GM23338 (cell line): ENCODE measurements at regions not wholly inside any gene's neighbourhood (a gene's known extent, or its start where the extent isn't known, plus 50 kb on each side); places are given as distances from the start of the nearest gene placed in this dataset.

ENCODE experiments used
- ATAC-seq: fragments of 200-7000 bp; cut with Tn5 transposase; 3 replicates; pipeline ENCODE4 v1.9.1; 2020
- DNase-seq: peaks from one replicate; pipeline ENCODE4 v3.0.0-alpha.2; 2015; ENCODE audit warnings: low spot score
- H2AFZ ChIP-seq: fragments of 200-600 bp; sonication (generic); 2 replicates; pipeline ENCODE4 v1.8.0; 2016; ENCODE audit warnings: antibody characterized with exemption, mild to moderate bottlenecking, moderate library complexity
- H3F3A ChIP-seq: fragments of 200-600 bp; sonication (generic); replicated peaks from 2 replicates; pipeline ENCODE4 v1.8.0; 2017; ENCODE audit warnings: antibody characterized with exemption, mixed run types, low read depth
- H3K27ac ChIP-seq: fragments of 200-600 bp; sonication (generic); 2 replicates; pipeline ENCODE4 v1.6.1; 2016; ENCODE audit warnings: low read depth
- H3K27me3 ChIP-seq: fragments of 200-600 bp; sonication (generic); 2 replicates; pipeline ENCODE4 v1.8.0; 2016; ENCODE audit warnings: mild to moderate bottlenecking, mixed run types, moderate library complexity; ENCODE audit not compliant: insufficient read depth
- H3K36me3 ChIP-seq: fragments of 200-600 bp; sonication (generic); 2 replicates; pipeline ENCODE4 v1.8.0; 2016; ENCODE audit warnings: mild to moderate bottlenecking; ENCODE audit not compliant: insufficient read depth
- H3K4me1 ChIP-seq: fragments of 200-600 bp; sonication (generic); 2 replicates; pipeline ENCODE4 v1.8.0; 2016; ENCODE audit warnings: mild to moderate bottlenecking, moderate library complexity; ENCODE audit not compliant: insufficient read depth
- H3K4me2 ChIP-seq: fragments of 200-600 bp; sonication (generic); 2 replicates; pipeline ENCODE4 v1.7.1; 2017; ENCODE audit warnings: mixed run types
- H3K4me3 ChIP-seq: fragments of 200-600 bp; sonication (generic); 2 replicates; pipeline ENCODE4 v1.6.1; 2016; ENCODE audit warnings: mixed run types
- H3K79me2 ChIP-seq: fragments of 200-600 bp; sonication (generic); replicated peaks from 2 replicates; pipeline ENCODE4 v1.8.0; 2017; ENCODE audit warnings: mild to moderate bottlenecking; ENCODE audit not compliant: insufficient read depth
- H3K9me2 ChIP-seq: fragments of 200-600 bp; sonication (generic); 2 replicates; pipeline ENCODE4 v1.8.0; 2017; ENCODE audit not compliant: insufficient read depth
- H4K20me1 ChIP-seq: fragments of 200-600 bp; sonication (generic); replicated peaks from 2 replicates; pipeline ENCODE4 v1.8.0; 2017; ENCODE audit warnings: mild to moderate bottlenecking; ENCODE audit not compliant: insufficient read depth
- H3K27ac Mint-ChIP-seq: 2 replicates; pipeline ENCODE4 v1.8.0; 2020; ENCODE audit warnings: inconsistent platforms, mild to moderate bottlenecking, moderate library complexity, mixed read lengths
- H3K27me3 Mint-ChIP-seq: 3 replicates; pipeline ENCODE4 v1.8.0; 2022; ENCODE audit warnings: low read depth, mild to moderate bottlenecking, moderate library complexity, mixed read lengths, inconsistent platforms; ENCODE audit not compliant: insufficient read depth, poor library complexity
- H3K36me3 Mint-ChIP-seq: 3 replicates; pipeline ENCODE4 v1.8.0; 2021; ENCODE audit warnings: low read depth, mild to moderate bottlenecking, inconsistent platforms, moderate library complexity, mixed read lengths
- H3K4me1 Mint-ChIP-seq: 3 replicates; pipeline ENCODE4 v1.8.0; 2020; ENCODE audit warnings: mild to moderate bottlenecking, inconsistent platforms, mixed read lengths
- H3K4me3 Mint-ChIP-seq: 3 replicates; pipeline ENCODE4 v1.8.0; 2021; ENCODE audit warnings: moderate library complexity, mild to moderate bottlenecking, inconsistent platforms, mixed read lengths
- H3K9me3 Mint-ChIP-seq: 3 replicates; pipeline ENCODE4 v1.8.0; 2020; ENCODE audit warnings: moderate library complexity, mild to moderate bottlenecking, inconsistent platforms, mixed read lengths
- CREB1 ChIP-seq: fragments of 250-450 bp; sonication (Bioruptor Pico); IDR thresholded peaks from 2 replicates; pipeline ENCODE4 v1.5.0; 2020; ENCODE audit warnings: low read depth, mild to moderate bottlenecking, moderate library complexity
- EZH2 ChIP-seq: fragments of 200-600 bp; sonication (generic); IDR thresholded peaks from one replicate; pipeline ENCODE4 v1.8.0; 2017; ENCODE audit warnings: antibody characterized with exemption, mild to moderate bottlenecking, low read depth; ENCODE audit not compliant: unreplicated experiment
- EZH2phosphoT487 ChIP-seq: fragments of 200-600 bp; sonication (generic); IDR thresholded peaks from one replicate; pipeline ENCODE4 v1.8.1; 2018; ENCODE audit warnings: antibody characterized with exemption; ENCODE audit not compliant: unreplicated experiment
- POLR2AphosphoS5 ChIP-seq: IDR thresholded peaks from 2 replicates; pipeline ENCODE4 v1.6.1; 2016; ENCODE audit warnings: antibody characterized with exemption, low read depth
- STAT1 ChIP-seq: IDR thresholded peaks from one replicate; pipeline ENCODE4 v1.6.1; 2016; ENCODE audit warnings: antibody characterized with exemption; ENCODE audit not compliant: unreplicated experiment
- ZNF114 ChIP-seq: fragments of 250-450 bp; sonication (Bioruptor Pico); IDR thresholded peaks from 2 replicates; pipeline ENCODE4 v1.5.0; 2020; ENCODE audit warnings: mild to moderate bottlenecking, moderate library complexity
- TF ChIP-seq, protein P1 (sequence below): fragments of 250-450 bp; sonication (Bioruptor Pico); IDR thresholded peaks from 2 replicates; pipeline ENCODE4 v1.5.0; 2020; ENCODE audit warnings: mild to moderate bottlenecking, moderate library complexity
- TF ChIP-seq, protein P2 (sequence below): IDR thresholded peaks from one replicate; pipeline ENCODE4 v1.6.1; 2018; ENCODE audit warnings: antibody characterized with exemption; ENCODE audit not compliant: unreplicated experiment

DNA sequence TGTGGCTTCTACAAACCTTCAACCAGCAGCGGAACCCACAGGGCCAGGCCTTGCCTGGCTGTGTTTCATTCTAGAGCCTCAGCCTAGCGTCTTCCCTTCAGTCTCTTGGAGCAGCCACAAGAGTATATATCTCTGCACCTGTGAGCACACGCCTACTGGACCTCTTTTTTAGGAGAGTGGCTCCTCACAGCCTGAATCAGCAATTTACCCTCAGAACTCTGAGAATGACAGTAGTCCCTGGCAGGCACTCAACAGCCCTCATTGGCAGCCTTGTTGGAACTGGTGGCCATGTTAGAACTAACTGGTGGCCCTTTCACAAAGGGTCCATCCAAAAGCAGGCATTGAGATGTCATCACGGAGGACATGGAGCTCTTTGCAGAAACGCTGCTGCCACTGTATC lies 138.9 kb downstream of the BCOR start (continued):
- TF ChIP-seq, protein P1, sequence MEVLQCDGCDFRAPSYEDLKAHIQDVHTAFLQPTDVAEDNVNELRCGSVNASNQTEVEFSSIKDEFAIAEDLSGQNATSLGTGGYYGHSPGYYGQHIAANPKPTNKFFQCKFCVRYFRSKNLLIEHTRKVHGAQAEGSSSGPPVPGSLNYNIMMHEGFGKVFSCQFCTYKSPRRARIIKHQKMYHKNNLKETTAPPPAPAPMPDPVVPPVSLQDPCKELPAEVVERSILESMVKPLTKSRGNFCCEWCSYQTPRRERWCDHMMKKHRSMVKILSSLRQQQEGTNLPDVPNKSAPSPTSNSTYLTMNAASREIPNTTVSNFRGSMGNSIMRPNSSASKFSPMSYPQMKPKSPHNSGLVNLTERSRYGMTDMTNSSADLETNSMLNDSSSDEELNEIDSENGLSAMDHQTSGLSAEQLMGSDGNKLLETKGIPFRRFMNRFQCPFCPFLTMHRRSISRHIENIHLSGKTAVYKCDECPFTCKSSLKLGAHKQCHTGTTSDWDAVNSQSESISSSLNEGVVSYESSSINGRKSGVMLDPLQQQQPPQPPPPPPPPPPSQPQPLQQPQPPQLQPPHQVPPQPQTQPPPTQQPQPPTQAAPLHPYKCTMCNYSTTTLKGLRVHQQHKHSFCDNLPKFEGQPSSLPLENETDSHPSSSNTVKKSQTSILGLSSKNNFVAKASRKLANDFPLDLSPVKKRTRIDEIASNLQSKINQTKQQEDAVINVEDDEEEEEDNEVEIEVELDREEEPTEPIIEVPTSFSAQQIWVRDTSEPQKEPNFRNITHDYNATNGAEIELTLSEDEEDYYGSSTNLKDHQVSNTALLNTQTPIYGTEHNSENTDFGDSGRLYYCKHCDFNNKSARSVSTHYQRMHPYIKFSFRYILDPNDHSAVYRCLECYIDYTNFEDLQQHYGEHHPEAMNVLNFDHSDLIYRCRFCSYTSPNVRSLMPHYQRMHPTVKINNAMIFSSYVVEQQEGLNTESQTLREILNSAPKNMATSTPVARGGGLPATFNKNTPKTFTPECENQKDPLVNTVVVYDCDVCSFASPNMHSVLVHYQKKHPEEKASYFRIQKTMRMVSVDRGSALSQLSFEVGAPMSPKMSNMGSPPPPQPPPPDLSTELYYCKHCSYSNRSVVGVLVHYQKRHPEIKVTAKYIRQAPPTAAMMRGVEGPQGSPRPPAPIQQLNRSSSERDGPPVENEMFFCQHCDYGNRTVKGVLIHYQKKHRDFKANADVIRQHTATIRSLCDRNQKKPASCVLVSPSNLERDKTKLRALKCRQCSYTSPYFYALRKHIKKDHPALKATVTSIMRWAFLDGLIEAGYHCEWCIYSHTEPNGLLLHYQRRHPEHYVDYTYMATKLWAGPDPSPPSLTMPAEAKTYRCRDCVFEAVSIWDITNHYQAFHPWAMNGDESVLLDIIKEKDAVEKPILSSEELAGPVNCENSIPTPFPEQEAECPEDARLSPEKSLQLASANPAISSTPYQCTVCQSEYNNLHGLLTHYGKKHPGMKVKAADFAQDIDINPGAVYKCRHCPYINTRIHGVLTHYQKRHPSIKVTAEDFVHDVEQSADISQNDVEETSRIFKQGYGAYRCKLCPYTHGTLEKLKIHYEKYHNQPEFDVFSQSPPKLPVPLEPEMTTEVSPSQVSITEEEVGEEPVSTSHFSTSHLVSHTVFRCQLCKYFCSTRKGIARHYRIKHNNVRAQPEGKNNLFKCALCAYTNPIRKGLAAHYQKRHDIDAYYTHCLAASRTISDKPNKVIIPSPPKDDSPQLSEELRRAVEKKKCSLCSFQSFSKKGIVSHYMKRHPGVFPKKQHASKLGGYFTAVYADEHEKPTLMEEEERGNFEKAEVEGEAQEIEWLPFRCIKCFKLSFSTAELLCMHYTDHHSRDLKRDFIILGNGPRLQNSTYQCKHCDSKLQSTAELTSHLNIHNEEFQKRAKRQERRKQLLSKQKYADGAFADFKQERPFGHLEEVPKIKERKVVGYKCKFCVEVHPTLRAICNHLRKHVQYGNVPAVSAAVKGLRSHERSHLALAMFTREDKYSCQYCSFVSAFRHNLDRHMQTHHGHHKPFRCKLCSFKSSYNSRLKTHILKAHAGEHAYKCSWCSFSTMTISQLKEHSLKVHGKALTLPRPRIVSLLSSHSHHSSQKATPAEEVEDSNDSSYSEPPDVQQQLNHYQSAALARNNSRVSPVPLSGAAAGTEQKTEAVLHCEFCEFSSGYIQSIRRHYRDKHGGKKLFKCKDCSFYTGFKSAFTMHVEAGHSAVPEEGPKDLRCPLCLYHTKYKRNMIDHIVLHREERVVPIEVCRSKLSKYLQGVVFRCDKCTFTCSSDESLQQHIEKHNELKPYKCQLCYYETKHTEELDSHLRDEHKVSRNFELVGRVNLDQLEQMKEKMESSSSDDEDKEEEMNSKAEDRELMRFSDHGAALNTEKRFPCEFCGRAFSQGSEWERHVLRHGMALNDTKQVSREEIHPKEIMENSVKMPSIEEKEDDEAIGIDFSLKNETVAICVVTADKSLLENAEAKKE (CRISPR knock-in tag): no peak
- TF ChIP-seq EZH2phosphoT487 (no peak), STAT1 (no peak), CREB1 (CRISPR knock-in tag) (no peak)

DNA sequence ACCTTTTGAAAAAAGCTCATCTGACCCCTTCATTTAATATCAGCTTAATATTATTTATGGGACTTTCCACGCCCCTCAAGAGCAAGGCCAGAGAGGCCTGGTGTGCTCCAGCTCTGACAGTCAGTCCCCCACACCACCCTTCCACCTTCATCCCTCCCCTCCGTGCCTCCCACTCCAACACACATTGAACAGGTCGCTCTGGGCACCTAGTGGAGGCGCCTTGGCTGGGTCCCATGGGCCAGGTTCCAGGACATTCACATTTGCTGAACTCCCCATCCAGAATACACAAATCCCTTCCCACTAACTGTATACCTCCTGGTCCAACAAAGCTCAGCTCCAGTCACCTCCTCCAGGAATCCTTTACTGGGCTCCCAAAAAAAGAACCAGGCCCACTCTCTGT lies 137.5 kb downstream of the BCOR start:
- H3K27me3 ChIP-seq: no peaks in the 10 kb centered on the region
- no peak overlapping the region for H2AFZ ChIP-seq
- H3K79me2 ChIP-seq: no peaks in the 10 kb centered on the region
- H3K36me3 Mint-ChIP-seq: no peaks in the 10 kb centered on the region
- no peak overlapping the region for H3K4me3 Mint-ChIP-seq
- H3K4me1 Mint-ChIP-seq: peaks cover 7% of the 10 kb centered on the region
- no peak for ATAC-seq
- H3K9me3 Mint-ChIP-seq: peaks cover 5% of the 10 kb centered on the region; the same call in 1 of the 3 replicates
- H3K36me3 ChIP-seq: no peaks in the 10 kb centered on the region
- H3K27me3 Mint-ChIP-seq: peaks cover 3% of the 10 kb centered on the region
- no peak for DNase-seq
- H4K20me1 ChIP-seq: no peaks in the 10 kb centered on the region
- no peaks in the 10 kb centered on the region for H3K9me2 ChIP-seq
- no peak overlapping the region for H3K27ac ChIP-seq
- H3F3A ChIP-seq: no peaks in the 10 kb centered on the region
- H3K4me2 ChIP-seq: no peak overlapping the region
- no peak overlapping the region for H3K4me3 ChIP-seq
- no peak overlapping the region for H3K27ac Mint-ChIP-seq
- peaks cover 1% of the 10 kb centered on the region; the same call in 1 of the 2 replicates for H3K4me1 ChIP-seq
- TF ChIP-seq, protein P2, sequence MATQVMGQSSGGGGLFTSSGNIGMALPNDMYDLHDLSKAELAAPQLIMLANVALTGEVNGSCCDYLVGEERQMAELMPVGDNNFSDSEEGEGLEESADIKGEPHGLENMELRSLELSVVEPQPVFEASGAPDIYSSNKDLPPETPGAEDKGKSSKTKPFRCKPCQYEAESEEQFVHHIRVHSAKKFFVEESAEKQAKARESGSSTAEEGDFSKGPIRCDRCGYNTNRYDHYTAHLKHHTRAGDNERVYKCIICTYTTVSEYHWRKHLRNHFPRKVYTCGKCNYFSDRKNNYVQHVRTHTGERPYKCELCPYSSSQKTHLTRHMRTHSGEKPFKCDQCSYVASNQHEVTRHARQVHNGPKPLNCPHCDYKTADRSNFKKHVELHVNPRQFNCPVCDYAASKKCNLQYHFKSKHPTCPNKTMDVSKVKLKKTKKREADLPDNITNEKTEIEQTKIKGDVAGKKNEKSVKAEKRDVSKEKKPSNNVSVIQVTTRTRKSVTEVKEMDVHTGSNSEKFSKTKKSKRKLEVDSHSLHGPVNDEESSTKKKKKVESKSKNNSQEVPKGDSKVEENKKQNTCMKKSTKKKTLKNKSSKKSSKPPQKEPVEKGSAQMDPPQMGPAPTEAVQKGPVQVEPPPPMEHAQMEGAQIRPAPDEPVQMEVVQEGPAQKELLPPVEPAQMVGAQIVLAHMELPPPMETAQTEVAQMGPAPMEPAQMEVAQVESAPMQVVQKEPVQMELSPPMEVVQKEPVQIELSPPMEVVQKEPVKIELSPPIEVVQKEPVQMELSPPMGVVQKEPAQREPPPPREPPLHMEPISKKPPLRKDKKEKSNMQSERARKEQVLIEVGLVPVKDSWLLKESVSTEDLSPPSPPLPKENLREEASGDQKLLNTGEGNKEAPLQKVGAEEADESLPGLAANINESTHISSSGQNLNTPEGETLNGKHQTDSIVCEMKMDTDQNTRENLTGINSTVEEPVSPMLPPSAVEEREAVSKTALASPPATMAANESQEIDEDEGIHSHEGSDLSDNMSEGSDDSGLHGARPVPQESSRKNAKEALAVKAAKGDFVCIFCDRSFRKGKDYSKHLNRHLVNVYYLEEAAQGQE: no peak
- no peak for TF ChIP-seq POLR2AphosphoS5
- TF ChIP-seq ZNF114 (CRISPR knock-in tag): no peak
- no peak for TF ChIP-seq CREB1 (CRISPR knock-in tag)
- no peak for TF ChIP-seq EZH2
